ENCODE measurements at regions not wholly inside any gene's neighbourhood (a gene's known extent, or its start where the extent isn't known, plus 50 kb on each side); places are given as distances from the start of the nearest gene placed in this dataset.

DNA sequence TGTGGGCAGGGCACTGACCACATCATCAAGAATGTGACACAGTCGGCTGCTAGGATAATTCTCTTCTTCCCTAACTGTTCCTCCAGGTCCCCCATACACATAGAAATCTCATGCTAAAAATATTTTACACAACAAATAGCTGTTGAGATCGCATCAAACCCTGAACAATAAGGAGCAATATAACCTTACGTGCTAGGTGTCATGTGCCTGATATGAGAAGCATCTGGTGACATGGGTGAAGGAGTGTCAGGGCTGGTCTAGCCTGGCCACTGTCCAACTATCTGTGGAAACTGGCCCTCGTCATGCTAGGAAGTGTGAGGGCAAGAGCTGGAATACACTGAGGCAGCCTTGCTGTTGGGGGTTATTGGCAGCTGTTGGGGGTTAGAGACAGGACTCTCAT, 167.3 kb upstream of the PGRMC2 start:
- Histone ChIP-seq H3K4me1 (ENCODE audit: control insufficient read depth in 1 of 2, insufficient read depth in 2 of 2, low read length in 2 of 2) (no peaks in the 10 kb centered on the region), H3K9me3 (ENCODE audit: control insufficient read depth, low read length) (no peaks in the 10 kb centered on the region), H3K27me3 (ENCODE audit: control insufficient read depth in 1 of 2, insufficient read depth in 2 of 2, low read length in 1 of 2) (no peaks in the 10 kb centered on the region), H3K4me3 (ENCODE audit: low read length in 2 of 2) (no peak overlapping the region), H3K36me3 (ENCODE audit: control insufficient read depth in 1 of 2, insufficient read depth in 2 of 2, low read length in 1 of 2) (no peaks in the 10 kb centered on the region), H3K27ac (ENCODE audit: low read depth in 1 of 2, low read length in 2 of 2) (no peak overlapping the region)
- ATAC-seq (ENCODE audit: low FRiP score): no peak
- no peak for DNase-seq
- intact Hi-C loops (cut with DNase I): loop anchor here (1.0 to 10.0 kb wide), 6 partner anchors 97 to 407 kb away; no protein-coding TSS in a partner anchor
- WGBS, 2 donors: 82 to 85% methylated on average over 4 of the region's 4 CpGs

DNA sequence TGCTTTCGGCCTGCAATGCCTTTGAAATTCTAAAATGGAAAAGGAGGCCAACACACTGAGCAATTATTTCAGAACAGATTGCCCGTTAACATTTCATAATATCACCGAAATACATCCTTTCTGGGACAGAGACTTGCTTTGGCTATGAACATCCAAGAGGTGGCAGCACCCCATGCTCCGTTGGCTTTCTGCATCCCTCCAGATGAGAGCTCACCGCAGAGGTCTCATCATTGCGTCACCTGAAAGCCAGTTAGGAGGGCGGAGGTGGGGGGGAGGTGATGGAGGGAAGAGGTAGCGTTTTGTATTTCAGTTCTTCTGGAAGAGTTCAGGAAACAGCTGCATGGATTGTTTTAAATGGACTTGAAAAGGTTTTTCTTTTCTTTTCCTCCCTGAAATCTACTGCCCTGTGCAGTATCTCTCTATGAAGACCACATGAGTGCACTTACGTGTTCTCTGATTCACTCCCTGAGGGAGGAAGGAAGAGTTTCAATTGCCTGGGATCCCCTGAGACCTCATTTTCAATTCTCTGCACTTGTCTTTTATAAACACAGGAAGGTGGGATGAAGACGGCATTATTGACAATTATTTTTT, 166.8 kb upstream of the PGRMC2 start:
- H3K9me3 ChIP-seq (ENCODE audit: control insufficient read depth, low read length): no peaks in the 10 kb centered on the region
- H3K27ac ChIP-seq (ENCODE audit: low read depth in 1 of 2, low read length in 2 of 2): no peak overlapping the region
- no peak overlapping the region for H3K4me3 ChIP-seq (ENCODE audit: low read length in 2 of 2)
- WGBS, 2 donors: 9 to 12% methylated on average over 10 of the region's 10 CpGs
- intact Hi-C loops (cut with DNase I): loop anchor here (1.0 to 10.0 kb wide), 5 partner anchors 100 to 408 kb away; no protein-coding TSS in a partner anchor
- ATAC-seq (ENCODE audit: low FRiP score) (peak; percentile 91), DNase-seq (peak; percentile 84 to 88)
- H3K36me3 ChIP-seq (ENCODE audit: control insufficient read depth in 1 of 2, insufficient read depth in 2 of 2, low read length in 1 of 2): no peaks in the 10 kb centered on the region
- H3K4me1 ChIP-seq (ENCODE audit: control insufficient read depth in 1 of 2, insufficient read depth in 2 of 2, low read length in 2 of 2): no peaks in the 10 kb centered on the region
- H3K27me3 ChIP-seq (ENCODE audit: control insufficient read depth in 1 of 2, insufficient read depth in 2 of 2, low read length in 1 of 2): no peaks in the 10 kb centered on the region

DNA sequence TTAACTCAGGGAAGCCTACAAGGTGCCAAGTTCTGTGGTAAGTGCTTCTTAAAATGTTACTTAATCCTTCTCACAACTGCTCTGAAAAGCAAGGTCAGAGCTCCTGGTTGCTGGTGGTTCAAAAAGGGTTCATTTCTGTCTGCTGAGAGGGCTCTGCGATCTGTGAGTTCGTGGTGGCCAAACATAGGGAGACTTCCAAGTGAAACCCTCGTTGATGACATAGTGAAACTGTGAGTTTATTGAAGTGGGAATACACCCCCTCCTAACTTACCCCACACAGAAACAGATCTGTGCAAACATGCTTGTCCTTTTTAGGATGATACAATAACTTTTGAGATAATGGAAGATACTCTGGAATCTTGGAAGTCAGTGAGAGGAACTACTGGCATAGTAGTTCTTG, 164.8 kb upstream of the PGRMC2 start:
- Histone ChIP-seq H3K4me3 (ENCODE audit: low read length in 2 of 2) (no peak overlapping the region), H3K36me3 (ENCODE audit: control insufficient read depth in 1 of 2, insufficient read depth in 2 of 2, low read length in 1 of 2) (no peaks in the 10 kb centered on the region), H3K9me3 (ENCODE audit: control insufficient read depth, low read length) (no peaks in the 10 kb centered on the region), H3K27ac (ENCODE audit: low read depth in 1 of 2, low read length in 2 of 2) (no peak overlapping the region), H3K4me1 (ENCODE audit: control insufficient read depth in 1 of 2, insufficient read depth in 2 of 2, low read length in 2 of 2) (no peaks in the 10 kb centered on the region), H3K27me3 (ENCODE audit: control insufficient read depth in 1 of 2, insufficient read depth in 2 of 2, low read length in 1 of 2) (no peaks in the 10 kb centered on the region)
- DNase-seq: no peak
- WGBS, 2 donors: 18 to 20% methylated on average over 3 of the region's 3 CpGs
- intact Hi-C loops (cut with DNase I): loop anchor here (5.0 to 10.0 kb wide), 4 partner anchors 102 to 410 kb away; no protein-coding TSS in a partner anchor
- no peak for ATAC-seq (ENCODE audit: low FRiP score)

DNA sequence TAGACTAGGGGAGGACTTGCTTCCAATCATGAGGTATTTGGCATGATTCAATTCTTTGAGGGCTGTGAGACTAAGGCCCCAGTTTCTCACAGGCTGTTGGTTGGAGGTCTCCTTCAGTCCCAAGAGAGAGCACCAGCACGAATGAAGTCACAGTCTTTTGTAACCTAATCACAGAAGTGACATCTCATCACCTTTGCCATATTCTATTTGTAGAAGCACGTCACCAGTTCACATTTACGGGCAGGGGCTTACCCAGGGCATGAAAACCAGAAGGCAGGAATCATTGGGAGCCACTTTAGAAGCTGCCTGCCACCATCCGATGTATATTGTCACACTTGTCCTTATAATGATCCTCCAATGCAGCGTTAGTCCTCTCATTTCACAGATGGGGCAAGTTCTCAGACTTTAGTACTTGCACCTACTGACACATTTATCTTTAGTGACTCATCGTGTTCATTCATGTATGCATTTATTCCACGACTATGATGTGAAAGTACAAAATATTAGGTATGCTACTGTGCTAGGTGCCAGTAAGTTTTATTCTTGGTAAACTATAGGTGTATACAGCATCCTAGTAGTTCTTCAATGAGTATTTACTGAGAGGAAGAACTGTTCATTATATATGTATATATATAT, 163.8 kb upstream of the PGRMC2 start:
- H3K9me3 ChIP-seq (ENCODE audit: control insufficient read depth, low read length): no peaks in the 10 kb centered on the region
- no peaks in the 10 kb centered on the region for H3K27me3 ChIP-seq (ENCODE audit: control insufficient read depth in 1 of 2, insufficient read depth in 2 of 2, low read length in 1 of 2)
- DNase-seq: no peak
- no peak for ATAC-seq (ENCODE audit: low FRiP score)
- intact Hi-C loops (cut with DNase I): loop anchor here (5.0 to 10.0 kb wide), 4 partner anchors 103 to 411 kb away; no protein-coding TSS in a partner anchor
- H3K27ac ChIP-seq (ENCODE audit: low read depth in 1 of 2, low read length in 2 of 2): no peak overlapping the region
- 90 to 91% methylated on average over 7 of the region's 7 CpGs for WGBS, 2 donors
- H3K4me3 ChIP-seq (ENCODE audit: low read length in 2 of 2): no peak overlapping the region
- no peaks in the 10 kb centered on the region for H3K4me1 ChIP-seq (ENCODE audit: control insufficient read depth in 1 of 2, insufficient read depth in 2 of 2, low read length in 2 of 2)
- H3K36me3 ChIP-seq (ENCODE audit: control insufficient read depth in 1 of 2, insufficient read depth in 2 of 2, low read length in 1 of 2): no peaks in the 10 kb centered on the region

DNA sequence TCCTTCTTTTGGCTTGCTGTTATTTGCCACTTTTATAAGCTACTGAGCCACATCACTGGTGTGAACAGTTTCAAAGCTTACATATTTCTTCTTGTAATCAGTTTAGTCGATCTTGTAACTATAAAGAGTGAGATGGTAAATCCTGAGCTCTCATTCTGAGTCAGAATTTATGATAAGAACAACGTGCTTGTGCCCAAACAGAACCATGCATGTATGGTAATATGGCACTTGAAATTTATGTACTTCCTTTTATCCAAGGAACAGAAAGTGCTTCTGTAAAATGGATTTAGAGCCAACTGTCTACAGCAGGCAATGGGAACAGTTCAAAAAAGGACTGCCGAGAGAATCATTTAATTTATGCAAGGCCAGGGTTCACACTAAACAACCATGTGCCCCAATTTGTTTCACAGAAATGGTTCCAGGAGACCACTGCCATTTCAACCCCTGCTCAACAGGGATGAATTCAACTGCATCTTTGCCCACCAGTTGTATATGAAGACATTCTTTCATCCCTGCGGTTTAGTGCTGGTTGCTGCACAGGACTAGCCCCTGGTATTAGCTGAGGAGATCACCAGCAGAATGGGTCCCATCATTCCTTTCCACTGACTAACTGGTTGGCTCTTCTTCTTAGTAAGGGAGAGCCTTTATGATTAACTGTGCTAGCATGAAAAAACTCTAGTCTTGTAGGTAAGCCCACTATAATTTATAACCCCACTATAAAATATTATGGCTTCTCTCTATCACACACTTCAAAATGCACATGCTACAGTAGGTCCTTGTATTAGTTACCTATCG, 162.9 kb upstream of the PGRMC2 start:
- Histone ChIP-seq H3K4me3 (ENCODE audit: low read length in 2 of 2) (no peak overlapping the region), H3K36me3 (ENCODE audit: control insufficient read depth in 1 of 2, insufficient read depth in 2 of 2, low read length in 1 of 2) (no peaks in the 10 kb centered on the region), H3K9me3 (ENCODE audit: control insufficient read depth, low read length) (no peaks in the 10 kb centered on the region), H3K4me1 (ENCODE audit: control insufficient read depth in 1 of 2, insufficient read depth in 2 of 2, low read length in 2 of 2) (no peaks in the 10 kb centered on the region), H3K27ac (ENCODE audit: low read depth in 1 of 2, low read length in 2 of 2) (no peak overlapping the region), H3K27me3 (ENCODE audit: control insufficient read depth in 1 of 2, insufficient read depth in 2 of 2, low read length in 1 of 2) (no peaks in the 10 kb centered on the region)
- 66 to 70% methylated on average over 5 of the region's 5 CpGs for WGBS, 2 donors
- intact Hi-C loops (cut with DNase I): loop anchor here (5.0 to 10.0 kb wide), 4 partner anchors 104 to 412 kb away; no protein-coding TSS in a partner anchor
- no peak for DNase-seq
- no peak for ATAC-seq (ENCODE audit: low FRiP score)

DNA sequence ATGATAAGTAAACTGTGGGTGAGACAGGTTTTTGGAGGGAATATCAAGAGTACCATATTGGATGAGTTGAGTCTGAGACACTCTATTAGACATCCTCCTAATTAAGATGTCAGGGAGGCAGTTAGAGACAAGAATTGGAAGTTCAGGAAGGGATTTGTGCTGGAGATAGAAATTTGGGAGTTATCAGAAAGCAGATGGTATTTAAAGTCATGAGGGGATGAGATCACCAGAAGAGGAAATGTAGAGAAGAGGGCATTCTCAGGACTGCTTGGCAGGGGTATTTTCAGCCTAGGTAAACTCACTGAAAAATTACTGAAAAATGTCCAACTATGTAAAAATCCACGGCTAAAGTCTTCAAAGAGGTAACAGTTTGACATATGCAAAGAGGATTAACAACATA, 161.6 kb upstream of the PGRMC2 start:
- no peak overlapping the region for H3K27ac ChIP-seq (ENCODE audit: low read depth in 1 of 2, low read length in 2 of 2)
- ATAC-seq (ENCODE audit: low FRiP score) (no peak), DNase-seq (no peak)
- no peaks in the 10 kb centered on the region for H3K36me3 ChIP-seq (ENCODE audit: control insufficient read depth in 1 of 2, insufficient read depth in 2 of 2, low read length in 1 of 2)
- 66 to 73% methylated on average over 1 of the region's 1 CpG for WGBS, 2 donors
- no peaks in the 10 kb centered on the region for H3K9me3 ChIP-seq (ENCODE audit: control insufficient read depth, low read length)
- no peak overlapping the region for H3K4me3 ChIP-seq (ENCODE audit: low read length in 2 of 2)
- intact Hi-C loops (cut with DNase I): no loop called here
- no peaks in the 10 kb centered on the region for H3K27me3 ChIP-seq (ENCODE audit: control insufficient read depth in 1 of 2, insufficient read depth in 2 of 2, low read length in 1 of 2)
- no peaks in the 10 kb centered on the region for H3K4me1 ChIP-seq (ENCODE audit: control insufficient read depth in 1 of 2, insufficient read depth in 2 of 2, low read length in 2 of 2)

DNA sequence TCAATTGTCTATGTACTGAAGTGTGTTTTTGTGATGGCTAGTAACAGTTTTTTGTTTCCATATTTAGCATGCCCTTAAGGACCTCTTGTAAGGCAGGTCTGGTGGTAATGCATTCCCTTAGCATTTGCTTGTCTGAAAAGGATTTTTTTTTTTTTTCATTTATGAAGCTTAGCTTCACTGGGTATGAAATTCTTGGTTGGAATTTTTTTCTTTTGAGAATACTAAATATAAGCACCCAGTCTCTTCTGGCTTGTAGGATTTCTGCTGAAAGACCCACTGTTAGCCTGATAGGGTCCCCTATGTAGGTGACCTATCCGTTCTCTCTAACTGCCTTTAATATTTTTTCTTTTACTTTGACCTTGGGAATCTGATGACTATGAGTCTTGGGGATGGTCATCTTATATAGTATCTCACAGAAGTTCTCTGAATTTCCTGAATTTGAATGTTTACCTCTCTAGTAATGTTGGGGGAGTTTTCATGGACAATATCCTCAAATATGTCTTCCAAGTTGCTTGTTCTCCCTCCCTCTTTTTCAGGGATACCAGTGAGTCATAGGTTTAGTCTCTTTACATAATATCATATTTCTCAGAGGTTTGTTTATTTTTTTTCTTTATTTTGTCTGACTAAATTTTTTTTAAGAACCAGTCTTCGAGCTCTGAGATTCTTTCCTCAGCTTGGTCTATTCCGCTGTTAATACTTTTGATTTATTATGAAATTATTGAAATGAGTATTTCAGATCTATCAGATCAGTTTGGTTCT, 157.1 kb upstream of the PGRMC2 start:
- DNase-seq (no peak), ATAC-seq (ENCODE audit: low FRiP score) (no peak)
- no peak overlapping the region for H3K4me3 ChIP-seq (ENCODE audit: low read length in 2 of 2)
- no peaks in the 10 kb centered on the region for H3K36me3 ChIP-seq (ENCODE audit: control insufficient read depth in 1 of 2, insufficient read depth in 2 of 2, low read length in 1 of 2)
- intact Hi-C loops (cut with DNase I): no loop called here
- H3K27me3 ChIP-seq (ENCODE audit: control insufficient read depth in 1 of 2, insufficient read depth in 2 of 2, low read length in 1 of 2): no peaks in the 10 kb centered on the region
- WGBS, 2 donors: 94 to 96% methylated on average over 3 of the region's 3 CpGs
- peaks cover 1% of the 10 kb centered on the region for H3K9me3 ChIP-seq (ENCODE audit: control insufficient read depth, low read length)
- no peak overlapping the region for H3K27ac ChIP-seq (ENCODE audit: low read depth in 1 of 2, low read length in 2 of 2)
- no peaks in the 10 kb centered on the region for H3K4me1 ChIP-seq (ENCODE audit: control insufficient read depth in 1 of 2, insufficient read depth in 2 of 2, low read length in 2 of 2)

DNA sequence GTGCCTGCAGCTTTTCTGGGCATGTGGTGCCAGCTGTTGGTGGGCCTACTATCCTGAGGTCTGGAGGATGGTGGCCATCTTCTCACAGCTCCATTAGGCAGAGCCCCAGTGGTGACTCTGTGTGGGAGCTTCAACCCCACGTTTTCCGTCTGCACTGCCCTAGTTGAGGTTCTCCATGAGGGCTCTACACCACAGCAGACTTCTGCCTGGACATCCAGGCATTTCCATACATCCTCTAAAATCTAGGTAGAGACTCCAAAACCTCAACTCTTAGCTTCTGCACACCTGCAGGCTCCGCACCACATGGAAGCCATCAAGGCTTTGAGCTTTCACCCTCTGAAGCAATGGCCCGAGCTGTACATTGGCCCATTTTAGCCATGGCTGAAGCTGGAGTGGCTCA, 153.3 kb upstream of the PGRMC2 start:
- Histone ChIP-seq H3K27ac (ENCODE audit: low read depth in 1 of 2, low read length in 2 of 2) (no peak overlapping the region), H3K4me1 (ENCODE audit: control insufficient read depth in 1 of 2, insufficient read depth in 2 of 2, low read length in 2 of 2) (no peaks in the 10 kb centered on the region), H3K9me3 (ENCODE audit: control insufficient read depth, low read length) (peaks cover 1% of the 10 kb centered on the region), H3K27me3 (ENCODE audit: control insufficient read depth in 1 of 2, insufficient read depth in 2 of 2, low read length in 1 of 2) (no peaks in the 10 kb centered on the region), H3K36me3 (ENCODE audit: control insufficient read depth in 1 of 2, insufficient read depth in 2 of 2, low read length in 1 of 2) (no peaks in the 10 kb centered on the region), H3K4me3 (ENCODE audit: low read length in 2 of 2) (no peak overlapping the region)
- no peak for DNase-seq
- ATAC-seq (ENCODE audit: low FRiP score): no peak
- intact Hi-C loops (cut with DNase I): no loop called here
- WGBS, 2 donors: 87 to 96% methylated on average over 4 of the region's 4 CpGs
